ENCODE measurements at regions not wholly inside any gene's neighbourhood (a gene's known extent, or its start where the extent isn't known, plus 50 kb on each side); places are given as distances from the start of the nearest gene placed in this dataset.
A peak's percentile ranks its signal among the peaks of the same experiment; 100 is the strongest.

- ChIA-PET POLR2A (interaction anchor here (0.6 to 3.7 kb wide), 9 partner anchors 9 to 845 kb away, joined by 3 to 62 read pairs (median 5); partner anchors contain the start of gene FOXA2), CTCF (interaction anchor here (0.8 to 2.3 kb wide), 9 partner anchors 11 to 174 kb away, joined by 3 to 27 read pairs (median 6); partner anchors contain the start of gene FOXA2)
- Histone ChIP-seq H3K9me3 (no peaks in the 10 kb centered on the region), H3K27me3 (replicated peaks; ENCODE audit: control insufficient read depth, insufficient read depth, low read length) (no peaks in the 10 kb centered on the region), H3K4me3 (ENCODE audit: low read depth, low read length) (no peak overlapping the region), H3K4me1 (peaks cover 69% of the 10 kb centered on the region), H3K36me3 (ENCODE audit: control insufficient read depth, insufficient read depth, low read length) (no peaks in the 10 kb centered on the region)
- no peak for DNase-seq
- BruUV-seq (replicated peaks): no TSS peak
- intact Hi-C loops (cut with micrococcal nuclease; ENCODE audit: unreplicated experiment): loop anchor here (1.0 kb wide), 7 partner anchors 11 to 167 kb away; partner anchors contain the start of gene FOXA2
- no peak for TF ChIP-seq CTCF (IDR thresholded peaks at IDR 0.05; ENCODE audit: insufficient read depth in 1 of 2, low read depth in 1 of 2, low read length in 1 of 2, severe bottlenecking in 1 of 2, unreplicated experiment in 1 of 2)
- Mint-ChIP-seq H3K27me3 (ENCODE audit: insufficient read depth, unreplicated experiment) (no peaks in the 10 kb centered on the region), H3K9me3 (ENCODE audit: unreplicated experiment) (no peaks in the 10 kb centered on the region), H3K36me3 (ENCODE audit: insufficient read depth, unreplicated experiment) (peaks cover 17% of the 10 kb centered on the region), H3K4me1 (ENCODE audit: low read depth, unreplicated experiment) (peaks cover 57% of the 10 kb centered on the region), H3K27ac (ENCODE audit: unreplicated experiment) (peak overlapping the region; percentile 50), H3K4me3 (ENCODE audit: unreplicated experiment) (peak overlapping the region; percentile 35)
These were observed 71.4 kb downstream of the FOXA2 start for GRCh38 chr20:22512911-22513489.

GRCh38 chr20:22511943-22512910 is 72.1 kb downstream of the FOXA2 start:
- Mint-ChIP-seq H3K27ac (ENCODE audit: unreplicated experiment) (peak overlapping the region; percentile 50), H3K4me1 (ENCODE audit: low read depth, unreplicated experiment) (peaks cover 65% of the 10 kb centered on the region), H3K9me3 (ENCODE audit: unreplicated experiment) (no peaks in the 10 kb centered on the region), H3K36me3 (ENCODE audit: insufficient read depth, unreplicated experiment) (peaks cover 17% of the 10 kb centered on the region), H3K27me3 (ENCODE audit: insufficient read depth, unreplicated experiment) (no peaks in the 10 kb centered on the region), H3K4me3 (ENCODE audit: unreplicated experiment) (peak overlapping the region; percentile 35)
- DNase-seq: peak; percentile 92 to 96
- TF ChIP-seq CTCF (IDR thresholded peaks at IDR 0.05; ENCODE audit: insufficient read depth in 1 of 2, low read depth in 1 of 2, low read length in 1 of 2, severe bottlenecking in 1 of 2, unreplicated experiment in 1 of 2): no peak
- intact Hi-C loops (cut with micrococcal nuclease; ENCODE audit: unreplicated experiment): loop anchor here (1.0 kb wide), 7 partner anchors 12 to 168 kb away; partner anchors contain the start of gene FOXA2
- BruUV-seq (replicated peaks): no TSS peak
- CTCF ChIA-PET: interaction anchor here (0.6 to 2.3 kb wide), 10 partner anchors 12 to 174 kb away, joined by 3 to 27 read pairs (median 5); partner anchors contain the start of gene FOXA2
- Histone ChIP-seq H3K9me3 (no peaks in the 10 kb centered on the region), H3K4me3 (ENCODE audit: low read depth, low read length) (no peak overlapping the region), H3K27me3 (replicated peaks; ENCODE audit: control insufficient read depth, insufficient read depth, low read length) (no peaks in the 10 kb centered on the region), H3K4me1 (peaks cover 71% of the 10 kb centered on the region), H3K36me3 (ENCODE audit: control insufficient read depth, insufficient read depth, low read length) (no peaks in the 10 kb centered on the region)
- POLR2A ChIA-PET: interaction anchor here (0.5 to 3.7 kb wide), 12 partner anchors 9 to 846 kb away, joined by 3 to 62 read pairs (median 4); partner anchors contain the start of gene FOXA2

DNA sequence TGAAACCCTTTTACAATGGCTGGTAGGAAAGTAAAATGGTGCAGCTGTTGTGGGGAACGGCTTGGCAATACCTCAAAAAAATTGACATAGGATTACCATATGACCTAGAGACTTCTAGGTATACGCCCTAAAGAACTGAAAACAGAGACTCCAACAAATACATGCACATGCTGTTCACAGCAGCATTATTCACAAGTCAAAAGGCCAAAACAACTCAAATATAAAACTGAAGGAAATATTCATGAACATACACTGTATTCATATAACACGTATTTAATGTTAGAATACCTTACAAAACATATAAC is 74.6 kb downstream of the FOXA2 start:
- DNase-seq: no peak
- CTCF ChIA-PET: no interaction called here

More for the DNA sequence above, 74.6 kb downstream of the FOXA2 start:
- intact Hi-C loops (cut with micrococcal nuclease; ENCODE audit: unreplicated experiment): no loop called here
- Mint-ChIP-seq H3K36me3 (ENCODE audit: insufficient read depth, unreplicated experiment) (peaks cover 17% of the 10 kb centered on the region), H3K4me1 (ENCODE audit: low read depth, unreplicated experiment) (peaks cover 61% of the 10 kb centered on the region), H3K4me3 (ENCODE audit: unreplicated experiment) (no peak overlapping the region), H3K27me3 (ENCODE audit: insufficient read depth, unreplicated experiment) (no peaks in the 10 kb centered on the region), H3K9me3 (ENCODE audit: unreplicated experiment) (no peaks in the 10 kb centered on the region), H3K27ac (ENCODE audit: unreplicated experiment) (peak overlapping the region; percentile 50)
- no TSS peak for BruUV-seq (replicated peaks)
- H3K4me1 ChIP-seq: peaks cover 56% of the 10 kb centered on the region
- H3K36me3 ChIP-seq (ENCODE audit: control insufficient read depth, insufficient read depth, low read length): no peaks in the 10 kb centered on the region
- no peak overlapping the region for H3K4me3 ChIP-seq (ENCODE audit: low read depth, low read length)
- H3K27me3 ChIP-seq (replicated peaks; ENCODE audit: control insufficient read depth, insufficient read depth, low read length): no peaks in the 10 kb centered on the region
- TF ChIP-seq CTCF (IDR thresholded peaks at IDR 0.05; ENCODE audit: insufficient read depth in 1 of 2, low read depth in 1 of 2, low read length in 1 of 2, severe bottlenecking in 1 of 2, unreplicated experiment in 1 of 2): no peak
- H3K9me3 ChIP-seq: no peaks in the 10 kb centered on the region
- POLR2A ChIA-PET: no interaction called here

All from Caco-2 (cell line).